Panc1 (cell line): ENCODE measurements at regions not wholly inside any gene's neighbourhood (a gene's known extent, or its start where the extent isn't known, plus 50 kb on each side); places are given as distances from the start of the nearest gene placed in this dataset.

Source experiments
- ATAC-seq: fragments of 200-7000 bp; cut with Tn5 transposase; 2 replicates; pipeline ENCODE4 v1.9.1; 2020; ENCODE audit warnings: mild to moderate bottlenecking, moderate library complexity
- BruUV-seq: library from RNA; stranded (reverse); fragments of 400-500 nt; replicated peaks from 2 replicates; lab custom pipeline; 2021; lab: Mats Ljungman, UMichigan
- CTCF ChIA-PET: fragments of 300-600 bp; sonication (Branson Sonifier 250); formaldehyde crosslinking; loops from one replicate; lab custom pipeline; 2022; ENCODE audit warnings: antibody characterized with exemption; lab: Charles Lee
- POLR2A ChIA-PET: fragments of 300-600 bp; sonication (Branson Sonifier 250); formaldehyde crosslinking; loops from one replicate; lab custom pipeline; 2022; ENCODE audit warnings: antibody characterized with exemption; lab: Charles Lee
- DNase-seq: peaks from one replicate; pipeline ENCODE4 v3.0.0-alpha.2; 2010; ENCODE audit warnings: low read depth, low spot score
- H3K27ac ChIP-seq: 2 replicates; pipeline ENCODE4 v1.5.1; 2011; ENCODE audit warnings: mild to moderate bottlenecking, low read length, inconsistent platforms
- H3K27me3 ChIP-seq: fragments of 200-500 bp; sonication (Bioruptor generic); 2 replicates; pipeline ENCODE4 v1.6.0; 2014; ENCODE audit warnings: low read length, inconsistent platforms; ENCODE audit not compliant: control insufficient read depth, insufficient read depth
- H3K36me3 ChIP-seq: fragments of 200-500 bp; sonication (Bioruptor generic); 2 replicates; pipeline ENCODE4 v1.5.1; 2014; ENCODE audit warnings: inconsistent platforms, mild to moderate bottlenecking, low read length, moderate library complexity; ENCODE audit not compliant: control insufficient read depth, insufficient read depth
- H3K4me1 ChIP-seq: 2 replicates; pipeline ENCODE4 v1.5.1; 2011; ENCODE audit warnings: inconsistent platforms, mild to moderate bottlenecking, low read length, moderate library complexity; ENCODE audit not compliant: control insufficient read depth, insufficient read depth
- H3K4me3 ChIP-seq, 2 experiments: 2 replicates each; pipeline ENCODE4 v1.5.1; 2011 to 2012; ENCODE audit warnings: low read depth in 2 of 2, low read length in 2 of 2, mild to moderate bottlenecking in 2 of 2, inconsistent platforms in 1 of 2, moderate library complexity in 1 of 2
- H3K9me3 ChIP-seq: fragments of 200-500 bp; sonication (Bioruptor generic); 2 replicates; pipeline ENCODE4 v1.5.1; 2014; ENCODE audit warnings: low read depth, mild to moderate bottlenecking, inconsistent platforms, low read length, moderate library complexity; ENCODE audit not compliant: control insufficient read depth, insufficient read depth
- POLR2AphosphoS5 ChIP-seq: IDR thresholded peaks from 2 replicates; pipeline ENCODE4 v1.6.1; 2012; ENCODE audit warnings: mild to moderate bottlenecking, low read depth, low read length, moderate library complexity
- SIN3A ChIP-seq: IDR thresholded peaks from 2 replicates; pipeline ENCODE4 v1.6.1; 2012; ENCODE audit warnings: low read depth, mild to moderate bottlenecking, low read length, moderate library complexity, borderline replicate concordance; ENCODE audit not compliant: insufficient read depth
- TCF7L2 ChIP-seq: IDR thresholded peaks from 2 replicates; pipeline ENCODE4 v1.6.1; 2011; ENCODE audit warnings: mild to moderate bottlenecking, low read depth, low read length, inconsistent platforms
- in situ Hi-C: cut with HindIII; loops from 2 replicates; pipeline ENCODE4 v1.10.0; 2016; ENCODE audit warnings: low sequenced_read_pairs, low pct_unique_long_range_greater_than_20kb
- intact Hi-C: fragments of 100-400 bp; cut with micrococcal nuclease; formaldehyde crosslinking; loops from one replicate; pipeline ENCODE4 v1.10.0; 2022; ENCODE audit not compliant: unreplicated experiment
- TF ChIP-seq, protein P1 (sequence below), 2 experiments: IDR thresholded peaks; 2 replicates each; pipeline ENCODE4 v1.6.1; 2011 to 2012; ENCODE audit warnings: low read depth in 2 of 2, control low read depth in 1 of 2, low read length in 1 of 2, mild to moderate bottlenecking in 1 of 2, moderate library complexity in 1 of 2; ENCODE audit not compliant: insufficient read depth in 1 of 2
- TF ChIP-seq, protein P2 (sequence below): fragments of 450-650 bp; IDR thresholded peaks from 2 replicates; pipeline ENCODE4 v1.5.1; 2017; ENCODE audit warnings: mild to moderate bottlenecking

DNA sequence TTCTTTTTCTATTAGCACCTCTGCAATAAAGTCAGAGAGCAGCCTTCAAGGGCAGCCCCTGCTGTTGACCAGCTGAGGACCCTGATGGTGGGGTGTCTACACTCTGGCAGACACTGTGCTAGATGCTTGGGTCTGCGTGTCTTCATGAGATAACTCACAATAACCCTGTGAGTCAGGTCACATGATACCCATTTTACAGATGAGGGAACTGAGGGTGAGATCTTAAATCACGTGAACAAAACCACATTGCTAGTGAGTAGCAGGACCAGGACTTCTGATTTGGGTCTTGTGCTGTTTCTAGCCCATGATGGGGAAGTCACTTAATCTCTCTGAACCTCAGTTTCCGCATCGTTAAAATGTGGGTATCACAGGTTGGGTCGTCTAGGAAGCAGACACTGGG lies 118.5 kb upstream of the LIPC start:
- Histone ChIP-seq H3K9me3 (no peaks in the 10 kb centered on the region), H3K4me1 (no peaks in the 10 kb centered on the region), H3K4me3 (no peak overlapping the region), H3K27ac (no peak overlapping the region), H3K27me3 (no peaks in the 10 kb centered on the region), H3K36me3 (no peaks in the 10 kb centered on the region)
- ChIA-PET CTCF (no interaction called here), POLR2A (no interaction called here)
- TF ChIP-seq, protein P1, sequence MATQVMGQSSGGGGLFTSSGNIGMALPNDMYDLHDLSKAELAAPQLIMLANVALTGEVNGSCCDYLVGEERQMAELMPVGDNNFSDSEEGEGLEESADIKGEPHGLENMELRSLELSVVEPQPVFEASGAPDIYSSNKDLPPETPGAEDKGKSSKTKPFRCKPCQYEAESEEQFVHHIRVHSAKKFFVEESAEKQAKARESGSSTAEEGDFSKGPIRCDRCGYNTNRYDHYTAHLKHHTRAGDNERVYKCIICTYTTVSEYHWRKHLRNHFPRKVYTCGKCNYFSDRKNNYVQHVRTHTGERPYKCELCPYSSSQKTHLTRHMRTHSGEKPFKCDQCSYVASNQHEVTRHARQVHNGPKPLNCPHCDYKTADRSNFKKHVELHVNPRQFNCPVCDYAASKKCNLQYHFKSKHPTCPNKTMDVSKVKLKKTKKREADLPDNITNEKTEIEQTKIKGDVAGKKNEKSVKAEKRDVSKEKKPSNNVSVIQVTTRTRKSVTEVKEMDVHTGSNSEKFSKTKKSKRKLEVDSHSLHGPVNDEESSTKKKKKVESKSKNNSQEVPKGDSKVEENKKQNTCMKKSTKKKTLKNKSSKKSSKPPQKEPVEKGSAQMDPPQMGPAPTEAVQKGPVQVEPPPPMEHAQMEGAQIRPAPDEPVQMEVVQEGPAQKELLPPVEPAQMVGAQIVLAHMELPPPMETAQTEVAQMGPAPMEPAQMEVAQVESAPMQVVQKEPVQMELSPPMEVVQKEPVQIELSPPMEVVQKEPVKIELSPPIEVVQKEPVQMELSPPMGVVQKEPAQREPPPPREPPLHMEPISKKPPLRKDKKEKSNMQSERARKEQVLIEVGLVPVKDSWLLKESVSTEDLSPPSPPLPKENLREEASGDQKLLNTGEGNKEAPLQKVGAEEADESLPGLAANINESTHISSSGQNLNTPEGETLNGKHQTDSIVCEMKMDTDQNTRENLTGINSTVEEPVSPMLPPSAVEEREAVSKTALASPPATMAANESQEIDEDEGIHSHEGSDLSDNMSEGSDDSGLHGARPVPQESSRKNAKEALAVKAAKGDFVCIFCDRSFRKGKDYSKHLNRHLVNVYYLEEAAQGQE (IDR thresholded peaks at IDR 0.05; ENCODE audit: insufficient read depth in 1 of 2, low read depth in 2 of 2, low read length in 1 of 2) = no peak
- TF ChIP-seq, protein P2, sequence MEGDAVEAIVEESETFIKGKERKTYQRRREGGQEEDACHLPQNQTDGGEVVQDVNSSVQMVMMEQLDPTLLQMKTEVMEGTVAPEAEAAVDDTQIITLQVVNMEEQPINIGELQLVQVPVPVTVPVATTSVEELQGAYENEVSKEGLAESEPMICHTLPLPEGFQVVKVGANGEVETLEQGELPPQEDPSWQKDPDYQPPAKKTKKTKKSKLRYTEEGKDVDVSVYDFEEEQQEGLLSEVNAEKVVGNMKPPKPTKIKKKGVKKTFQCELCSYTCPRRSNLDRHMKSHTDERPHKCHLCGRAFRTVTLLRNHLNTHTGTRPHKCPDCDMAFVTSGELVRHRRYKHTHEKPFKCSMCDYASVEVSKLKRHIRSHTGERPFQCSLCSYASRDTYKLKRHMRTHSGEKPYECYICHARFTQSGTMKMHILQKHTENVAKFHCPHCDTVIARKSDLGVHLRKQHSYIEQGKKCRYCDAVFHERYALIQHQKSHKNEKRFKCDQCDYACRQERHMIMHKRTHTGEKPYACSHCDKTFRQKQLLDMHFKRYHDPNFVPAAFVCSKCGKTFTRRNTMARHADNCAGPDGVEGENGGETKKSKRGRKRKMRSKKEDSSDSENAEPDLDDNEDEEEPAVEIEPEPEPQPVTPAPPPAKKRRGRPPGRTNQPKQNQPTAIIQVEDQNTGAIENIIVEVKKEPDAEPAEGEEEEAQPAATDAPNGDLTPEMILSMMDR = no peak
- TF ChIP-seq POLR2AphosphoS5 (no peak), SIN3A (no peak), TCF7L2 (no peak)
- in situ Hi-C loops = no loop called here
- ATAC-seq (no peak), DNase-seq (no peak)
- BruUV-seq = no TSS peak
- intact Hi-C loops = no loop called here

DNA sequence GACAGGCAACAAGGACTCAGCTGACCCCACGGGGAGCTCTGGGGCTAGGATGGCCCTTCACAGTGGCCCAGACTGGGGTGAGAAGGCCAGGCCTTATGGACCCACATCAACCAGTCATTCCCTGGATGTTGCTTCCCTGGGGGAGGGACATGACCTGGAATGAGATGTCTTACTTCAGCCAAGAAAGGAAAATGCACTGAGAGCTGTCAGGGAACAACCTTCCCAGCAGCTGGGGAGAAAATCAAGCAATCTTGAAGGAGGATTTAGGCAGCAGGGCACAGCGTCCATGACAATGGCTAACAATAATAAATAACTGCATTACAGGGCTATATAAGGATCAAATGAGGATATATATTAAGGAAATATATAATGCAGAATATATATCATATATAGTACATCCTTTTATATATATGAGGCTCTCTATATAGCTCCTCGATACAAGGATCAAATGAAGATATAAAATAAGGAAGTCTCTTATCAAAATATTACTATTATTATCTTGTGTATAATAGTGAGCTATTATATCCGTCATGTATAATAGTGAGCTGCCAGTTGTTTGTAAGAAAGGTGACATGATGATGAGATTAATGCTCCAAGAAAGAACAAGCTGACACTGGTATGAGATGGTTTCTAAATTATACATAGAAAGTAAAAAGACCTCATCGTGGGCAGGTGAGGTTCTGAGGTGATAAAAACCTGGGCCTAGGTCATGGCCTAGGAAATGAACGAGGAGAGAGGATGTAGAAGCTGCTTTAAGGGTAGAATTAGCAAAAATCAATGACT lies 117.8 kb upstream of the LIPC start:
- TF ChIP-seq SIN3A (no peak), POLR2AphosphoS5 (no peak)
- Histone ChIP-seq H3K4me1 (no peaks in the 10 kb centered on the region), H3K9me3 (no peaks in the 10 kb centered on the region), H3K36me3 (no peaks in the 10 kb centered on the region), H3K27ac (no peak overlapping the region), H3K27me3 (no peaks in the 10 kb centered on the region), H3K4me3 (no peak overlapping the region)
- intact Hi-C loops (no loop called here), in situ Hi-C loops (no loop called here)
- no TSS peak for BruUV-seq
- DNase-seq (no peak), ATAC-seq (no peak)
- ChIA-PET POLR2A (no interaction called here), CTCF (no interaction called here)

DNA sequence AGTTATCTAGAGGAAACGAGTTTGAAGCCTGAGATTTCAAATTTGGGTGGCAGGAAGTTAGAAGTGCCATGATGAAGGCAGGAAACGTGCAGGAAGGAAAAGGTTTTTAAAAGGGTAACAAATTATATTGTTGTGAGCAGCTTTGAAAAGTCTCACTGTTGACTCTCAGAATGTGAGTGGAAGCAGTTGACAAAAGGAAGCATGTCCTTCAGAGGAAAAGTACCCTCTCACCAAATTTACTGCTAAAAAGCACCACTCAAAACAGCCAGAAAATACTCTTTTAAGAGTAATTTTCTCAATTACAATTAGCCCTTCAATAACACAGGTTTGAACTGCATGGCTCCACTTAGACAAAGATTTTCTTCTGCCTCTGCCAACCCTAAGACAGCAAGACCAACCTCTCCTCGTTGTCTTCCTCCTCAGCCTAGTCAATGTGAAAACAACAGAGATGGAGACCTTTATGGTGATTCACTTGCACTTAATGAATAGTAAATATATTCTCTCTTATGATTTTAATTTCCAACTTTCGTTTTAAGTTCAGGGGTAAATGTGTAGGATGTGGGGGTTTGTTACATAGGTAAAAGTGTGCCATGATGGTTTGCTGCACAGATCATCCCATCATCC lies 117.1 kb upstream of the LIPC start:
- Histone ChIP-seq H3K36me3 (no peaks in the 10 kb centered on the region), H3K9me3 (no peaks in the 10 kb centered on the region), H3K27ac (no peak overlapping the region), H3K27me3 (no peaks in the 10 kb centered on the region), H3K4me3 (no peak overlapping the region), H3K4me1 (no peaks in the 10 kb centered on the region)
- ChIA-PET POLR2A (no interaction called here), CTCF (no interaction called here)
- DNase-seq (no peak), ATAC-seq (no peak)
- in situ Hi-C loops = no loop called here
- BruUV-seq = no TSS peak
- TF ChIP-seq TCF7L2 = no peak
- TF ChIP-seq SIN3A = no peak
- TF ChIP-seq, protein P1 (IDR thresholded peaks at IDR 0.05; ENCODE audit: insufficient read depth in 1 of 2, low read depth in 2 of 2, low read length in 1 of 2) = no peak
- TF ChIP-seq, protein P2 = no peak
- TF ChIP-seq POLR2AphosphoS5 = no peak
- intact Hi-C loops = no loop called here
